MM.1S (cell line): ENCODE measurements at regions not wholly inside any gene's neighbourhood (a gene's known extent, or its start where the extent isn't known, plus 50 kb on each side); places are given as distances from the start of the nearest gene placed in this dataset.
"Not testable (repeated sequence)": the region's sequence is repeated elsewhere in the genome, so short reads cannot be mapped to it uniquely, and the experiment has no call there.

Experiments
- DNase-seq: peaks from one replicate; pipeline ENCODE4 v3.0.0-alpha.2; 2015
- H2AFZ ChIP-seq: fragments of 300-600 bp; sonication (generic); 2 replicates; pipeline ENCODE4 v1.6.0; 2016; ENCODE audit warnings: antibody characterized with exemption, low read length
- H3F3A ChIP-seq: fragments of 300-600 bp; sonication (generic); 2 replicates; pipeline ENCODE4 v1.6.1; 2016; ENCODE audit warnings: mild to moderate bottlenecking, antibody characterized with exemption, low read length, moderate library complexity, mixed read lengths; ENCODE audit not compliant: insufficient read depth
- H3K27ac ChIP-seq: fragments of 300-600 bp; sonication (generic); 2 replicates; pipeline ENCODE4 v1.5.1; 2016; ENCODE audit warnings: mild to moderate bottlenecking, low read length
- H3K27me3 ChIP-seq: fragments of 300-600 bp; sonication (generic); replicated peaks from 2 replicates; pipeline ENCODE4 v1.6.0; 2016; ENCODE audit warnings: low read length; ENCODE audit not compliant: insufficient read depth
- H3K36me3 ChIP-seq: fragments of 300-600 bp; sonication (generic); replicated peaks from 2 replicates; pipeline ENCODE4 v1.6.1; 2016; ENCODE audit warnings: mild to moderate bottlenecking, low read length, mixed read lengths; ENCODE audit not compliant: insufficient read depth
- H3K4me1 ChIP-seq: fragments of 300-600 bp; sonication (generic); 2 replicates; pipeline ENCODE4 v1.6.1; 2016; ENCODE audit warnings: low read length, mixed read lengths
- H3K4me2 ChIP-seq: fragments of 300-600 bp; sonication (generic); 2 replicates; pipeline ENCODE4 v1.6.0; 2016; ENCODE audit warnings: low read depth, low read length
- H3K4me3 ChIP-seq: fragments of 300-600 bp; sonication (generic); 2 replicates; pipeline ENCODE4 v1.5.1; 2016; ENCODE audit warnings: low read length, mixed read lengths
- H3K79me2 ChIP-seq: fragments of 300-600 bp; sonication (generic); 2 replicates; pipeline ENCODE4 v1.6.1; 2016; ENCODE audit warnings: mixed run types, low read length, mixed read lengths
- H3K9ac ChIP-seq: fragments of 300-600 bp; sonication (generic); 2 replicates; pipeline ENCODE4 v1.6.1; 2016; ENCODE audit warnings: low read length, mixed read lengths
- H3K9me2 ChIP-seq: fragments of 300-600 bp; sonication (generic); replicated peaks from 2 replicates; pipeline ENCODE4 v1.6.1; 2016; ENCODE audit warnings: mild to moderate bottlenecking, low read length, mixed read lengths; ENCODE audit not compliant: insufficient read depth
- H3K9me3 ChIP-seq: fragments of 300-600 bp; sonication (generic); replicated peaks from 2 replicates; pipeline ENCODE4 v1.6.1; 2016; ENCODE audit warnings: mild to moderate bottlenecking, low read length, mixed read lengths; ENCODE audit not compliant: insufficient read depth
- H4K20me1 ChIP-seq: fragments of 300-600 bp; sonication (generic); 2 replicates; pipeline ENCODE4 v1.6.1; 2016; ENCODE audit warnings: mild to moderate bottlenecking, low read length, moderate library complexity, mixed read lengths; ENCODE audit not compliant: insufficient read depth
- EZH2 ChIP-seq: fragments of 300-600 bp; sonication (generic); optimal IDR thresholded peaks from 2 replicates; pipeline ENCODE3; 2017; ENCODE audit warnings: low read depth, mild to moderate bottlenecking, antibody characterized with exemption, low read length, mixed read lengths
- EZH2phosphoT487 ChIP-seq: fragments of 300-600 bp; sonication (generic); IDR thresholded peaks from 2 replicates; pipeline ENCODE4 v1.6.1; 2018; ENCODE audit warnings: antibody characterized with exemption, low read length
- TF ChIP-seq, protein P1 (sequence below): fragments of 300-600 bp; sonication (generic); IDR thresholded peaks from 2 replicates; pipeline ENCODE4 v1.5.1; 2016; ENCODE audit warnings: antibody characterized with exemption, low read length, mixed read lengths

DNA sequence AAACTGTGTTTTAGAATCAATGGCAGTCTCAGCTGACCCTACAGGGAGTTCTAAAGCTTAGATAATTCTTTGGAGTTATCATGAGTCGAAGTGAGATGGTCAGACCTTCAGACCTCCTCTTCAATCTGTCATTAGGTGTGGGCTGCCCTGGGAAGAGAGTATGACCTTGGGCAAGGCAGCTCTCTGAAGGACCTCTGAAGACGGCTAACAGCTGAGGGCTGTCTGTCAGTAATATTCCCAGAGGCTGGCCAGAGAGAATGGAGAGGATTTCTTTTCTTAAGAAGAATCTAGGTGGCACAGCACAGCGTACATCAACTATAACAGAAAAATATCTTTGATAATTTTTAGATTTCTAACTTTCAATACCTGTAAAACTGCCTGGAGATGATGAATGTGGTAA, 379.4 kb downstream of the ZNF674 start:
- Histone ChIP-seq H3K9me3 (no peaks in the 10 kb centered on the region), H4K20me1 (no peaks in the 10 kb centered on the region), H3K4me1 (no peaks in the 10 kb centered on the region), H3K9me2 (no peaks in the 10 kb centered on the region), H3K27me3 (no peaks in the 10 kb centered on the region), H3K4me2 (no peak overlapping the region), H3K79me2 (no peaks in the 10 kb centered on the region), H3F3A (no peaks in the 10 kb centered on the region), H3K9ac (no peak overlapping the region), H3K4me3 (no peak overlapping the region), H3K36me3 (no peaks in the 10 kb centered on the region), H2AFZ (no peak overlapping the region), H3K27ac (no peak overlapping the region)
- TF ChIP-seq, protein P1, sequence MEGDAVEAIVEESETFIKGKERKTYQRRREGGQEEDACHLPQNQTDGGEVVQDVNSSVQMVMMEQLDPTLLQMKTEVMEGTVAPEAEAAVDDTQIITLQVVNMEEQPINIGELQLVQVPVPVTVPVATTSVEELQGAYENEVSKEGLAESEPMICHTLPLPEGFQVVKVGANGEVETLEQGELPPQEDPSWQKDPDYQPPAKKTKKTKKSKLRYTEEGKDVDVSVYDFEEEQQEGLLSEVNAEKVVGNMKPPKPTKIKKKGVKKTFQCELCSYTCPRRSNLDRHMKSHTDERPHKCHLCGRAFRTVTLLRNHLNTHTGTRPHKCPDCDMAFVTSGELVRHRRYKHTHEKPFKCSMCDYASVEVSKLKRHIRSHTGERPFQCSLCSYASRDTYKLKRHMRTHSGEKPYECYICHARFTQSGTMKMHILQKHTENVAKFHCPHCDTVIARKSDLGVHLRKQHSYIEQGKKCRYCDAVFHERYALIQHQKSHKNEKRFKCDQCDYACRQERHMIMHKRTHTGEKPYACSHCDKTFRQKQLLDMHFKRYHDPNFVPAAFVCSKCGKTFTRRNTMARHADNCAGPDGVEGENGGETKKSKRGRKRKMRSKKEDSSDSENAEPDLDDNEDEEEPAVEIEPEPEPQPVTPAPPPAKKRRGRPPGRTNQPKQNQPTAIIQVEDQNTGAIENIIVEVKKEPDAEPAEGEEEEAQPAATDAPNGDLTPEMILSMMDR: no peak
- no peak for DNase-seq

DNA sequence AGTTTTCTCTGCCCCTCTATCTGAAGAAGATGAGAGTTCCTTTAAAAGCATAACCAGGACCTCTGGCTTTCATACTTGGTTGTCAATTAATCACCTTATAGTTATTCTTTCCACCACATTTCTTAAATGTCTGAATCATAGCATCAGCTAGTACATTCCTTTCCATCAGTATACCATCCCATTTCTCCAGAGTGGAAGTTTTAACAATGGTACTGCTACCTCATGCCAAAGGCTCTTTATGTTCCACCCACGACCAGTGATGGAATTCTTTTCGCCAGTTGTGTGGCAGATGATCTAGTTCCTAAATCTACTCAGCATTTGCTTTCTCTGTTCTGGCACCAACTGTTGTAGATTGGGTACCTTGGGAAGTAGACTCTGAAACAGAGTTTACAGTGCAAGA, 379.8 kb downstream of the ZNF674 start:
- no peaks in the 10 kb centered on the region for H3K36me3 ChIP-seq
- H3K4me2 ChIP-seq: no peak overlapping the region
- no peaks in the 10 kb centered on the region for H4K20me1 ChIP-seq
- no peak overlapping the region for H3K4me3 ChIP-seq
- no peaks in the 10 kb centered on the region for H3K27me3 ChIP-seq
- no peak for TF ChIP-seq EZH2phosphoT487
- TF ChIP-seq, protein P1: no peak
- no peak for TF ChIP-seq EZH2
- no peak overlapping the region for H3K9ac ChIP-seq
- no peaks in the 10 kb centered on the region for H3F3A ChIP-seq
- no peak overlapping the region for H3K27ac ChIP-seq
- H3K4me1 ChIP-seq: no peaks in the 10 kb centered on the region
- H3K79me2 ChIP-seq: no peaks in the 10 kb centered on the region
- H3K9me3 ChIP-seq: no peaks in the 10 kb centered on the region
- no peak overlapping the region for H2AFZ ChIP-seq
- H3K9me2 ChIP-seq: no peaks in the 10 kb centered on the region
- no peak for DNase-seq

DNA sequence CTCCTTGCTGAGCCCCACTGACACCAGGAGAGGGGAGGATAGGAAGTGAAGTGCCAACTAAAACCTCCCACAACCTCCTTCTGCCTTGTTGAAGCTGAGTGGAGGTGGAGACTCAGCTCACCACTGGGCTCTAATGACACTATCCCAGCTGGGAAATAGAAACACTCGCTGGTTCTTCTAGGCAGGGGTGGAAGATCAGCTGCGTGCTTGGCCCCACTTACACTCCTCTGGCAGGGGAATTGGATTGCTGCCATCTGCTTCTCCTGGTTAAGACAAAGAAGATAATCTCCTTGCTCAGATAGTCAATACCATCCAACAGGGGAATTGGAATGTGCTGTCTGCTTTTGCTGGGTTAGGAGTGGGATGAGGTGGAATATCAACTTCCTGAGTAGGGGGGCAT, 392.5 kb downstream of the ZNF674 start:
- H3K27me3 ChIP-seq: no peaks in the 10 kb centered on the region
- no peaks in the 10 kb centered on the region for H3K9me2 ChIP-seq
- no peak overlapping the region for H2AFZ ChIP-seq
- no peak overlapping the region for H3K4me2 ChIP-seq
- no peak overlapping the region for H3K4me3 ChIP-seq
- no peaks in the 10 kb centered on the region for H3F3A ChIP-seq
- no peaks in the 10 kb centered on the region for H3K4me1 ChIP-seq
- H4K20me1 ChIP-seq: no peaks in the 10 kb centered on the region
- no peaks in the 10 kb centered on the region for H3K9me3 ChIP-seq
- TF ChIP-seq EZH2phosphoT487 (no peak), EZH2 (no peak)
- TF ChIP-seq, protein P1: no peak
- no peaks in the 10 kb centered on the region for H3K79me2 ChIP-seq
- no peak overlapping the region for H3K27ac ChIP-seq
- H3K9ac ChIP-seq: no peak overlapping the region
- H3K36me3 ChIP-seq: no peaks in the 10 kb centered on the region
- no peak for DNase-seq

DNA sequence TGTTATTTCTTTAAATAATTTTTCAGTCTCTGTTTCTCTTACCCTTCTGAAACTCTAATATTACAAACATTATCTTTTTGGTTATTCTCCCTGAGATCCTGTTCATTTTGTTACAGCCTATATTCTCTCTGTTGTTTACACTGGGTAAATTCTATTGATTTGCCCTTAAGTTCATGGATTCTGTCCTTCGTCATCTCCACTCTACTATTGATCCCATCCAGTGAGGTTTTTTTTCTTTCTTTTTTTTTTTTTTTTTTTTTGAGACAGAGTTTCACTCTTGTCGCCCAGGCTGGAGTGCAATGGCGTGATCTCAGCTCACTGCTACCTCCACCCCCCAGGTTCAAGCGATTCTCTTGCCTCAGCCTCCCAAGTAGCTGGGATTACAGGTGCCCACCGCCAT, 393.9 kb downstream of the ZNF674 start:
- H3K4me2 ChIP-seq, H2AFZ ChIP-seq, H3K36me3 ChIP-seq, DNase-seq, H3K9me3 ChIP-seq, H4K20me1 ChIP-seq, H3K9me2 ChIP-seq, H3K79me2 ChIP-seq, H3K4me1 ChIP-seq, H3K27ac ChIP-seq, H3K4me3 ChIP-seq, H3F3A ChIP-seq, H3K27me3 ChIP-seq, H3K9ac ChIP-seq: not testable (repeated sequence)
